CD4-positive, alpha-beta memory T cell (primary cell): ENCODE measurements at regions not wholly inside any gene's neighbourhood (a gene's known extent, or its start where the extent isn't known, plus 50 kb on each side); places are given as distances from the start of the nearest gene placed in this dataset.

Experiments used
- CTCF ChIA-PET: fragments of 350-600 bp; sonication (Branson Sonifier 250); formaldehyde crosslinking; loops from one replicate; lab custom pipeline; 2021; ENCODE audit warnings: inconsistent platforms; ENCODE audit not compliant: partially characterized antibody; lab: Charles Lee
- POLR2A ChIA-PET: fragments of 350-600 bp; sonication (Branson Sonifier 250); formaldehyde crosslinking; loops from one replicate; lab custom pipeline; 2021; ENCODE audit not compliant: partially characterized antibody; lab: Charles Lee
- DNase-seq, 5 donors: peaks; one replicate each; pipeline versions ENCODE4 v3.0.0 to v3.0.0-alpha.2; 2020 to 2022; ENCODE audit warnings: mixed read lengths in 1 of 5
- H3K27ac ChIP-seq: one replicate; pipeline ENCODE4 v1.7.0; 2013; ENCODE audit warnings: low read depth, low read length
- H3K27me3 ChIP-seq: 2 replicates; pipeline ENCODE4 v1.7.0; 2013; ENCODE audit warnings: mild to moderate bottlenecking, low read length, moderate library complexity; ENCODE audit not compliant: insufficient read depth
- H3K36me3 ChIP-seq: 2 replicates; pipeline ENCODE4 v1.7.0; 2013; ENCODE audit warnings: mild to moderate bottlenecking, low read length, moderate library complexity; ENCODE audit not compliant: insufficient read depth
- H3K4me1 ChIP-seq: 2 replicates; pipeline ENCODE4 v1.7.0; 2013; ENCODE audit warnings: mild to moderate bottlenecking, low read length, moderate library complexity; ENCODE audit not compliant: insufficient read depth
- H3K4me3 ChIP-seq, 2 donors: one replicate each; pipeline ENCODE4 v1.7.0; 2013; ENCODE audit warnings: low read length in 2 of 2, mild to moderate bottlenecking in 1 of 2
- H3K9me3 ChIP-seq, 2 donors: one replicate each; pipeline ENCODE4 v1.7.0; 2013; ENCODE audit warnings: low read length in 2 of 2, control low read depth in 1 of 2; ENCODE audit not compliant: control insufficient read depth in 1 of 2
- H3K27ac Mint-ChIP-seq, 7 donors: one replicate each; pipeline ENCODE4 v1.8.0; 2020 to 2021; ENCODE audit warnings: mixed read lengths in 7 of 7, mild to moderate bottlenecking in 6 of 7, inconsistent platforms in 3 of 7, moderate library complexity in 3 of 7
- H3K27me3 Mint-ChIP-seq, 2 donors: one replicate each; pipeline ENCODE4 v1.8.0; 2020 to 2021; ENCODE audit warnings: mixed read lengths in 2 of 2
- H3K36me3 Mint-ChIP-seq, 2 donors: one replicate each; pipeline ENCODE4 v1.8.0; 2020 to 2021; ENCODE audit warnings: mixed read lengths in 2 of 2, inconsistent platforms in 1 of 2, mild to moderate bottlenecking in 1 of 2
- H3K4me1 Mint-ChIP-seq, 4 donors: one replicate each; pipeline ENCODE4 v1.8.0; 2020 to 2021; ENCODE audit warnings: mixed read lengths in 4 of 4, mild to moderate bottlenecking in 1 of 4
- H3K4me3 Mint-ChIP-seq, 8 donors: one replicate each; pipeline ENCODE4 v1.8.0; 2020 to 2021; ENCODE audit warnings: mixed read lengths in 8 of 8, mild to moderate bottlenecking in 7 of 8, moderate library complexity in 6 of 8, inconsistent platforms in 3 of 8
- H3K9me3 Mint-ChIP-seq, 8 donors: one replicate each; pipeline ENCODE4 v1.8.0; 2020 to 2021; ENCODE audit warnings: mixed read lengths in 8 of 8, mild to moderate bottlenecking in 5 of 8, inconsistent platforms in 3 of 8, moderate library complexity in 1 of 8
- intact Hi-C: fragments of 100-400 bp; cut with micrococcal nuclease; formaldehyde crosslinking; loops from one replicate; pipeline ENCODE4 v1.15.1; 2023

GRCh38 chr11:28599656-28600055 is 491.5 kb downstream of the METTL15 start:
- H3K36me3 Mint-ChIP-seq = no peaks in the 10 kb centered on the region
- intact Hi-C loops = no loop called here
- no peak for DNase-seq
- Histone ChIP-seq H3K4me1 (no peaks in the 10 kb centered on the region), H3K27me3 (no peaks in the 10 kb centered on the region), H3K27ac (no peak overlapping the region), H3K36me3 (no peaks in the 10 kb centered on the region), H3K4me3 (no peak overlapping the region), H3K9me3 (no peaks in the 10 kb centered on the region)
- H3K4me3 Mint-ChIP-seq = no peak overlapping the region
- H3K9me3 Mint-ChIP-seq = peaks cover 0 to 6% (median 0%) of the 10 kb centered on the region in 8 donors
- H3K27me3 Mint-ChIP-seq = no peaks in the 10 kb centered on the region
- CTCF ChIA-PET = no interaction called here
- POLR2A ChIA-PET = no interaction called here
- H3K4me1 Mint-ChIP-seq = no peaks in the 10 kb centered on the region
- no peak overlapping the region for H3K27ac Mint-ChIP-seq

- H3K27ac Mint-ChIP-seq = no peak overlapping the region
- Histone ChIP-seq H3K4me3 (no peak overlapping the region), H3K9me3 (no peaks in the 10 kb centered on the region), H3K27ac (no peak overlapping the region), H3K4me1 (no peaks in the 10 kb centered on the region), H3K27me3 (no peaks in the 10 kb centered on the region), H3K36me3 (no peaks in the 10 kb centered on the region)
- no peak for DNase-seq
- ChIA-PET CTCF (no interaction called here), POLR2A (no interaction called here)
- peaks cover 0 to 6% (median 0%) of the 10 kb centered on the region in 8 donors for H3K9me3 Mint-ChIP-seq
- H3K27me3 Mint-ChIP-seq = no peaks in the 10 kb centered on the region
- H3K4me1 Mint-ChIP-seq = no peaks in the 10 kb centered on the region
- intact Hi-C loops = no loop called here
- no peak overlapping the region for H3K4me3 Mint-ChIP-seq
- no peaks in the 10 kb centered on the region for H3K36me3 Mint-ChIP-seq
Observed at GRCh38 chr11:28598531-28598930, 490.3 kb downstream of the METTL15 start.

GRCh38 chr11:28596816-28597215 is 488.6 kb downstream of the METTL15 start:
- intact Hi-C loops = no loop called here
- H3K9me3 Mint-ChIP-seq = peaks cover 0 to 6% (median 0%) of the 10 kb centered on the region in 8 donors
- Histone ChIP-seq H3K9me3 (no peaks in the 10 kb centered on the region), H3K4me3 (no peak overlapping the region), H3K4me1 (no peaks in the 10 kb centered on the region), H3K36me3 (no peaks in the 10 kb centered on the region), H3K27me3 (no peaks in the 10 kb centered on the region), H3K27ac (no peak overlapping the region)
- ChIA-PET POLR2A (no interaction called here), CTCF (no interaction called here)
- H3K4me3 Mint-ChIP-seq = no peak overlapping the region
- no peaks in the 10 kb centered on the region for H3K36me3 Mint-ChIP-seq
- H3K4me1 Mint-ChIP-seq = no peaks in the 10 kb centered on the region
- H3K27me3 Mint-ChIP-seq = peaks cover 0 to 3% of the 10 kb centered on the region in 2 donors
- no peak overlapping the region for H3K27ac Mint-ChIP-seq
- DNase-seq = no peak

GRCh38 chr11:28592141-28592540 is 484.0 kb downstream of the METTL15 start:
- CTCF ChIA-PET = no interaction called here
- POLR2A ChIA-PET = no interaction called here

GRCh38 chr11:28584992-28585391 is 476.8 kb downstream of the METTL15 start:
- H3K4me3 ChIP-seq = no peak overlapping the region
- no peaks in the 10 kb centered on the region for H3K27me3 ChIP-seq
- ChIA-PET POLR2A (no interaction called here), CTCF (no interaction called here)
- no peaks in the 10 kb centered on the region for H3K9me3 ChIP-seq
- H3K4me3 Mint-ChIP-seq = no peak overlapping the region
- no peaks in the 10 kb centered on the region for H3K27me3 Mint-ChIP-seq
- no peaks in the 10 kb centered on the region for H3K4me1 ChIP-seq
- H3K4me1 Mint-ChIP-seq = no peaks in the 10 kb centered on the region
- no peak overlapping the region for H3K27ac ChIP-seq
- no peak overlapping the region for H3K27ac Mint-ChIP-seq
- intact Hi-C loops = no loop called here
- no peak for DNase-seq
- peaks cover 0 to 2% (median 0%) of the 10 kb centered on the region in 8 donors for H3K9me3 Mint-ChIP-seq
- no peaks in the 10 kb centered on the region for H3K36me3 Mint-ChIP-seq
- no peaks in the 10 kb centered on the region for H3K36me3 ChIP-seq

More at GRCh38 chr11:28592141-28592540, 484.0 kb downstream of the METTL15 start:
- H3K4me1 ChIP-seq = no peaks in the 10 kb centered on the region
- H3K36me3 ChIP-seq = no peaks in the 10 kb centered on the region
- H3K27ac ChIP-seq = no peak overlapping the region
- H3K27me3 Mint-ChIP-seq = peaks cover 0 to 3% of the 10 kb centered on the region in 2 donors
- H3K27me3 ChIP-seq = no peaks in the 10 kb centered on the region
- no peaks in the 10 kb centered on the region for H3K9me3 ChIP-seq
- DNase-seq = no peak
- intact Hi-C loops = no loop called here
- H3K27ac Mint-ChIP-seq = no peak overlapping the region
- no peaks in the 10 kb centered on the region for H3K4me1 Mint-ChIP-seq
- H3K4me3 ChIP-seq = no peak overlapping the region
- no peak overlapping the region for H3K4me3 Mint-ChIP-seq
- H3K9me3 Mint-ChIP-seq = peaks cover 0 to 6% (median 0%) of the 10 kb centered on the region in 8 donors
- H3K36me3 Mint-ChIP-seq = no peaks in the 10 kb centered on the region

GRCh38 chr11:28582506-28582905 is 474.3 kb downstream of the METTL15 start:
- Histone ChIP-seq H3K4me3 (no peak overlapping the region), H3K4me1 (no peaks in the 10 kb centered on the region), H3K36me3 (no peaks in the 10 kb centered on the region), H3K27me3 (no peaks in the 10 kb centered on the region), H3K27ac (no peak overlapping the region), H3K9me3 (no peaks in the 10 kb centered on the region)
- Mint-ChIP-seq H3K27me3 (no peaks in the 10 kb centered on the region), H3K4me3 (no peak overlapping the region), H3K4me1 (no peaks in the 10 kb centered on the region), H3K27ac (no peak overlapping the region), H3K9me3 (peaks cover 0 to 2% (median 0%) of the 10 kb centered on the region in 8 donors), H3K36me3 (no peaks in the 10 kb centered on the region)
- no peak for DNase-seq
- ChIA-PET CTCF (no interaction called here), POLR2A (no interaction called here)
- intact Hi-C loops = no loop called here

GRCh38 chr11:28581286-28582242 is 473.4 kb downstream of the METTL15 start:
- H3K27ac ChIP-seq = no peak overlapping the region
- Mint-ChIP-seq H3K27ac (no peak overlapping the region), H3K4me1 (no peaks in the 10 kb centered on the region), H3K4me3 (no peak overlapping the region), H3K27me3 (no peaks in the 10 kb centered on the region), H3K36me3 (no peaks in the 10 kb centered on the region), H3K9me3 (peaks cover 0 to 2% (median 0%) of the 10 kb centered on the region in 8 donors)
- no peaks in the 10 kb centered on the region for H3K4me1 ChIP-seq
- no peaks in the 10 kb centered on the region for H3K27me3 ChIP-seq
- intact Hi-C loops = no loop called here
- H3K4me3 ChIP-seq = no peak overlapping the region
- no peaks in the 10 kb centered on the region for H3K9me3 ChIP-seq
- ChIA-PET CTCF (no interaction called here), POLR2A (no interaction called here)
- H3K36me3 ChIP-seq = no peaks in the 10 kb centered on the region
- no peak for DNase-seq
